Liver (tissue), 2 donors: ENCODE measurements at regions not wholly inside any gene's neighbourhood (a gene's known extent, or its start where the extent isn't known, plus 50 kb on each side); places are given as distances from the start of the nearest gene placed in this dataset.

Experiments
- YY1 ChIP-seq: IDR thresholded peaks from 2 replicates; pipeline ENCODE4 v1.6.1; 2016; ENCODE audit warnings: antibody characterized with exemption, mild to moderate bottlenecking
- TF ChIP-seq, protein P1 (sequence below): fragments of 150-350 bp; IDR thresholded peaks from 2 replicates; pipeline ENCODE4 v1.5.1; 2017; ENCODE audit warnings: improper control_type of control experiment, low read depth, low read length; ENCODE audit not compliant: missing input control
- donor health status: healthy.

DNA sequence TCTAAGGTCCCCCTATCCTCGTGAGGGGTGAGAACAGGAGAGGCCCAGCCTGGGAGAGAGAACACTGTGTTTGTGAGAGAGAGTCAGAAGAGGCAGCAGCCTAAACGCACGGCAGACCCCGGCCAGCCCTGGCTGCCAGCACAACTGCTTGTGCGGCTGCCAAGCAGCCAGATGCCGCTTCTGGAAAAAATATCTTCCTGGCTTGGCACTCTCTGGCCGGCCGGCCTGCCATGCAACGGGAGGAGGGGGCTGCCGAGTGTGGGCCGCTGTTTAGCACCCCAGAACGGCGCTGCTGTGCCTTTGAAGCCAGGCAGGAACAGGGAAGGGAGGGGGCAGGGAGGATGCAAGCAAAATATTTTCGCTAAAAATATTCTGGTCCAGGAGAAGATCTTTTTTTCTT is 105.0 kb downstream of the FGF18 start:
- TF ChIP-seq, protein P1, sequence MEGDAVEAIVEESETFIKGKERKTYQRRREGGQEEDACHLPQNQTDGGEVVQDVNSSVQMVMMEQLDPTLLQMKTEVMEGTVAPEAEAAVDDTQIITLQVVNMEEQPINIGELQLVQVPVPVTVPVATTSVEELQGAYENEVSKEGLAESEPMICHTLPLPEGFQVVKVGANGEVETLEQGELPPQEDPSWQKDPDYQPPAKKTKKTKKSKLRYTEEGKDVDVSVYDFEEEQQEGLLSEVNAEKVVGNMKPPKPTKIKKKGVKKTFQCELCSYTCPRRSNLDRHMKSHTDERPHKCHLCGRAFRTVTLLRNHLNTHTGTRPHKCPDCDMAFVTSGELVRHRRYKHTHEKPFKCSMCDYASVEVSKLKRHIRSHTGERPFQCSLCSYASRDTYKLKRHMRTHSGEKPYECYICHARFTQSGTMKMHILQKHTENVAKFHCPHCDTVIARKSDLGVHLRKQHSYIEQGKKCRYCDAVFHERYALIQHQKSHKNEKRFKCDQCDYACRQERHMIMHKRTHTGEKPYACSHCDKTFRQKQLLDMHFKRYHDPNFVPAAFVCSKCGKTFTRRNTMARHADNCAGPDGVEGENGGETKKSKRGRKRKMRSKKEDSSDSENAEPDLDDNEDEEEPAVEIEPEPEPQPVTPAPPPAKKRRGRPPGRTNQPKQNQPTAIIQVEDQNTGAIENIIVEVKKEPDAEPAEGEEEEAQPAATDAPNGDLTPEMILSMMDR, result no peak
- TF ChIP-seq YY1, result no peak
